NCI-H748 treated with DMSO at 0.1 percent for 48 hours (cell line): ENCODE measurements at regions not wholly inside any gene's neighbourhood (a gene's known extent, or its start where the extent isn't known, plus 50 kb on each side); places are given as distances from the start of the nearest gene placed in this dataset.

Experiments used
- DNase-seq: peaks from one replicate; lab custom pipeline; 2025; lab: John Stamatoyannopoulos, UW

- no peak for DNase-seq
These were observed 770.4 kb downstream of the TNS3 start for GRCh38 chr7:46811529-46811928.

GRCh38 chr7:46810986-46811385 lies 770.9 kb downstream of the TNS3 start:
- no peak for DNase-seq

DNA sequence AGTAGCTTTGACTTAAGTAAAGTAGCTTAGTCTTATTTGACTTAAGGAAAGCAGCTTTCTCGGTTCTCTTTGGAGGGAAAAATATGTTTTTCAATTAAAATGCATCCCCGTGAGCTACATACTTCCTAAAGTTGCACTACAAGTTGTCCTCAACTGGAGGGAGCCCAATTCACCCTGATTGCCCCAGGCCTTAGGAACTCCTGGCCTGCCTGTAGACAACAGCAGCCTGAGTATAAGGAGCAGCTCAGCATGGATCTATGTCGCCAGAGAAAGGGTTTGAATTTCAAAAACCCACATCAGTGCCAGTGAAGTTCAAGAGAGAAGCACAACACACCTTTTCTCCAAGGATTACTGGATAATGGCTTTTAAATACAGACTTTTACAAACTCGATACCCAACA lies 772.0 kb downstream of the TNS3 start:
- no peak for DNase-seq

DNA sequence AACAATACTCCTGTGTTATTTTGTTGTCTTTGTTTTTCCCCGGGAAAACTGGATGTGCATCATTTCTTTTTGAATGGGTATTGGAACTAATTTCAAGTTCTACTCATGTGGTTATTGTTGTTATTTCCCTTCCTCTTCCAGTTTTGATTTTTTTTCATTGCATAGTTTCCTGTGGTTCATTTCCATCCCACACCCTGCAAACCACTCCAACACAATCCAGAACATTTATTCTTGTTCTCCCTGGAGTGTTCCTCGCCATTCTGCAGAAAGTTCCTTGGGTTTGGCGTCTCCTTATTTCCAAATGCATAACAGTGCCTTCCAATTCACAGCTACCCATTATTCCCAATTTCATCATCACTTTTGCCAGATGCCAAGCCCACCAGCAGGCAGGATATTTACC lies 775.1 kb downstream of the TNS3 start:
- DNase-seq = no peak

- DNase-seq = no peak
These were observed 779.4 kb downstream of the TNS3 start for GRCh38 chr7:46802479-46802878.

GRCh38 chr7:46791188-46791587 lies 790.7 kb downstream of the TNS3 start:
- DNase-seq = no peak

DNA sequence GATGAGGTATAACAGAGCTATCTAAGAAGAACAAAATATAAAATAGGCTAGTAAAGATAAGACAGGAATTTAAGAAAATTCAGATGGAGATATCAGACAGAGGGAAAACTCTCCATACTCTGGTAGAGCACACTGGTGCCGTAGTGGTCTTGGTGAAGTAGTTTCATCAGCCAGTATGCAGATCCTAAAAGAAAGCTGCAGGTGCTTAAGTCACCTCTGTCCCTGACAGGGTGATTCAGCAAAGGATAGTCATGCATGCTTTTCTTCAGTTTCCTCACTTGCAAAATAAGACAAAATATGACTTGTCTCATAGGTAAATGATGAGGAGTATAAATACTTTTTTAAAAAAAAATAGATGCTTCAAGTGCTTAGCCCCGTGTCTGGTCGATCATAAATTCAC lies 794.9 kb downstream of the TNS3 start:
- DNase-seq = no peak

- DNase-seq = no peak
These were observed 795.5 kb downstream of the TNS3 start for GRCh38 chr7:46786221-46786954.

- DNase-seq = no peak
These were observed 797.2 kb downstream of the TNS3 start for GRCh38 chr7:46784732-46785131.

GRCh38 chr7:46781901-46782439 lies 799.9 kb downstream of the TNS3 start:
- DNase-seq = no peak

GRCh38 chr7:46776790-46777189 lies 805.1 kb downstream of the TNS3 start:
- no peak for DNase-seq

- DNase-seq = no peak
These were observed 806.1 kb downstream of the TNS3 start for GRCh38 chr7:46775776-46776175.

- no peak for DNase-seq
These were observed 806.9 kb downstream of the TNS3 start for GRCh38 chr7:46775020-46775419.

DNA sequence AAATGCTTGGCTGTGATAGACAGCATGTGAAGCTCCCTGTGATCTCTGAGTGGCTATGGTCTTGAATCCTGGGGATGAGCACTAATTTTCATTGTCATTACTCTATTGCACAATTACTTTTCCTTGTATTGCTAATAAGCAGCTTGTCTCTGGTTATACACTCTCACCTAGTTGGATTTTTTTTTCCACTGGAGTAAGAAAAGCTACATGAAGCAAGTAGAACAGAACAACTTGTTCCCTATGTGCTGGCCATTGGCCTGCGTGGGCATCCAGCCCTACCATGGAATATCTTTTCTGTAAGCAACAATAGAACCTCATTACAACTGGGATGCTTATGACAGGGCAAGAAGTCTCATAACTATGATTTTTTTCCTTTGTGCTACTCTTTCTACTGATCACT lies 807.4 kb downstream of the TNS3 start:
- DNase-seq = no peak

GRCh38 chr7:46772776-46773175 lies 809.1 kb downstream of the TNS3 start:
- no peak for DNase-seq

DNA sequence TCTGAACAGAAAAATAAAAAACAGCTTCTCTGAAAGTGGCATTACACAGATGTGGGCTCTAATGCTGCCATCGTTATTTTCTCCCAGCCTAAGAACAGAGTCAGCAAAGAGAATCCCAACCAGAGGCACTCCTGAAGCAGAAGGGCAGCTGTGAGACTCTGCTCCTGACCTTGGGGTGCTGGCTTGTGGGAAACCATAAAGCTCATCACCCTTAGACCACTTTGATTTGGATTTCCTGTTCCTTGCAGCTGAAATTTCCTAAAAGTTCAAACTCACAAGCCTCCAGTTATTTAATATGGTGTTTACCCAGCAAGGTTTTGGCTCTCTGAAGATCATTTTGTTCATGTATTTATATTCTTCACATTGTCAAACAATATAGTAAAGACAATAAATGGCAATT lies 814.8 kb downstream of the TNS3 start:
- no peak for DNase-seq

DNA sequence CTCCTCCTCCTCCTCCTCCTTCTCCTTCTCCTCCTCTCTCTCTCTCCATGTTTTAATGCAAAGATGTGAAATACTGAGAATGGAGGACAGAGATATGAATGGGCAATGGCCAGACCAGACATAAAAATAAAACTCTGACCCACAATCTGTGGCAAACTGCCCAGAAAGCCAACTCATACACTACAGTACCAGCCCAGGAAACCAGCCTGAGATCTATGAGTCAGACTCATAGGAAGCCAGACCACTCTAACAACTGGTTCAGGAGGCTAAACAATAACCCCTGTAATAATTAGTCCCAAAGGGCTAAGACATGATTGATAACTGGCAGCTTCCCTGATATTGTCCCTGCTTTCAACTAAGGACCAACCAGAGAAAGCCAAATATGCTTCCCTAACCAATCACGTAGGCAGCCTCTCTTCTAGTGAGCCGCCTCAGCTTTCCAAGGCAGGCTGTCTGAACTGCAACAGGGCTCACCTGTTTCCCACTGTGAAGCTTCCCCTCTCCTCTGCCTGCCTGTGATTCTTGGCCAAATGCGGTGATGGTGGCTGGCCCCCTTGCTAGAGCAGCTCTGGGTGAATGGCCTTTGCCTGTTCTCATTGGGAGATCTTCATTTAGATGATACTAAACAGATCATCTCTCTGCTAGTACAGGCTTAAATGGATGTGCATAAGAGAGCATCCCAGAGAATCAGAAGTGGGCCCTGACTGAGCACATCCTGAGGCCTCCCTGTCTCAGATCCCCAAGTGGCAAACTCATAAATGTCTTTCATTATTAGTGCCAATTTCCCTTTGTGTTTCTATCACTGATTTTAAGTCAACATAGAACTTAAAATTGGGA lies 817.6 kb downstream of the TNS3 start:
- no peak for DNase-seq

GRCh38 chr7:46763344-46763743 lies 818.6 kb downstream of the TNS3 start:
- DNase-seq = no peak

DNA sequence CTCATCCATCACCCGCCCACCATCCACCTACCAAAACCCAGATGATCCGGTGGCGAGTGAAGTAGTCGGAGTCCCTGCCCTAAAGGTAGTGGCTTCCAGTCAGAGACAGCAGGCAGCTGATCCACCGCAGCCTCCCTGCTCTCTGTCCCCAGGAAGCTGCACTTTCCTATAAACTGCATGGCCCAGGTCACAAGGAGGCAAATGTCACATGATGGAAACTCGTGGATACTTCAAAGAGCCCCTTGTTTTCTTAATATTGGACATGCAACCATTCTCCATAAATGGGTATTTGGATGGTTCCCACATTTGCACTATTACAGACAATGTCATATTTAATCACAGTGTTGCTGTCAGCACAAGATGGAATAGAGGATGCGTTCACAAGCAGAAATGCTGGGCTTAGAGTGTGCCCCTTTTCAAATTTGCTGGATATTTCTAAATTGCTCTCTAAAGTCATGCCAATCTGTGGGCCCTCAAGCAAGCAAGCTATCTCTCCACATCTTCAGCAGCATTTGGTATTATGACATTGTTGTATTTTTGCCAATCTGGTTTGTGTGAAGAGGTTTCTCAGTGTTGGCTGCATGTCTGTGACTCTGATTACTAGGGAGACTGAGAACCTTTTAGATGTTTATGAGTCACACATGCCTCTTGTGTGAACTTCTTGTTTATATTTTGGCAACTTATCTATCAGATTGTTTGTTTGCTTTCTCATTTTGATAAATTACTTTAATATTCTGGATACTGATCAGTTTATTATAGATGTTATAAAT lies 822.0 kb downstream of the TNS3 start:
- no peak for DNase-seq

- no peak for DNase-seq
These were observed 824.9 kb downstream of the TNS3 start for GRCh38 chr7:46756996-46757395.

DNA sequence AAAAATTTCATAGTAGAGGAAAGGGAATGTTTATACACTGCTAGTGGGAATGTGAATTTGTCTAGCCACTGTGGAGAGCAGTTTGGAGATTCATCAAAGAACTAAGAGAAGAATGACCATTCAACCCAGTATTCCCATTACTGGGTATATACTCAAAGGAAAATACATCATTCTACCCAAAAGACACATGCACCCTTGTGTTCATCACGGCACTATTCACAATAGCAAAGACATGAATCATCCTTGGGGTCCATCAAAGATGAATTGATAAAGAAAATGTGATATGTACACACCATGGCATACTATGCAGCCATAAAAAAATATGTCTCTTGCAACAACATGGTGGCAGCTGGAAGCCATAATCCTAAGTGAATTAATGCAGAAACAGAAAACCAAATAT lies 825.7 kb downstream of the TNS3 start:
- DNase-seq = no peak
